ENCODE measurements at regions not wholly inside any gene's neighbourhood (a gene's known extent, or its start where the extent isn't known, plus 50 kb on each side); places are given as distances from the start of the nearest gene placed in this dataset.

DNA sequence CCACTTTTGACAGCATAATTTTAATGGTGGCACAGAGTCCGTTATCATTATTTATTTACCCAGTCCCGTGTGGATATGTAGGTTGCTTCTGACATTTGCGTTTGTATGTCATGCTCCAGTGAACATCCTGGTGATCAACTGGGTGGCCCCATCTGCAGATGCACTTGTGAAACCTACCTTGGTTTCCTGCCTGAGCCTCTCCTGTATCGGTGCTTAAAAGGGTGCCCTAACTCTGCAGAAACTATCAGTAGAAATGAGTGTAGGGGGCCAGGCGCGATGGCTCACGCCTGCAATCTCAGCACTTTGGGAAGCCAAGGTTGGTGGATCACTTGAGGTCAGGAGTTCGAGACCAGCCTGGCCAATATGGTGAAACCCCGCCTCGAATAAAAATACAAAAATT, 92.1 kb upstream of the IER5L start:
- Histone ChIP-seq H3K4me1 (peaks cover 0 to 9% (median 3%) of the 10 kb centered on the region in 4 donors), H3K27me3 (no peaks in the 10 kb centered on the region), H3K4me3 (no peak overlapping the region), H3K9me3 (no peaks in the 10 kb centered on the region), H3K36me3 (no peaks in the 10 kb centered on the region), H3K27ac (no peak overlapping the region)
- TF ChIP-seq, protein P1, sequence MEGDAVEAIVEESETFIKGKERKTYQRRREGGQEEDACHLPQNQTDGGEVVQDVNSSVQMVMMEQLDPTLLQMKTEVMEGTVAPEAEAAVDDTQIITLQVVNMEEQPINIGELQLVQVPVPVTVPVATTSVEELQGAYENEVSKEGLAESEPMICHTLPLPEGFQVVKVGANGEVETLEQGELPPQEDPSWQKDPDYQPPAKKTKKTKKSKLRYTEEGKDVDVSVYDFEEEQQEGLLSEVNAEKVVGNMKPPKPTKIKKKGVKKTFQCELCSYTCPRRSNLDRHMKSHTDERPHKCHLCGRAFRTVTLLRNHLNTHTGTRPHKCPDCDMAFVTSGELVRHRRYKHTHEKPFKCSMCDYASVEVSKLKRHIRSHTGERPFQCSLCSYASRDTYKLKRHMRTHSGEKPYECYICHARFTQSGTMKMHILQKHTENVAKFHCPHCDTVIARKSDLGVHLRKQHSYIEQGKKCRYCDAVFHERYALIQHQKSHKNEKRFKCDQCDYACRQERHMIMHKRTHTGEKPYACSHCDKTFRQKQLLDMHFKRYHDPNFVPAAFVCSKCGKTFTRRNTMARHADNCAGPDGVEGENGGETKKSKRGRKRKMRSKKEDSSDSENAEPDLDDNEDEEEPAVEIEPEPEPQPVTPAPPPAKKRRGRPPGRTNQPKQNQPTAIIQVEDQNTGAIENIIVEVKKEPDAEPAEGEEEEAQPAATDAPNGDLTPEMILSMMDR (IDR thresholded peaks at IDR 0.05), result no peak
- TF ChIP-seq POLR2A (IDR thresholded peaks at IDR 0.05) (no peak), EP300 (IDR thresholded peaks at IDR 0.05) (no peak)
- DNase-seq (ENCODE audit: low spot score in 2 of 2), result no peak
- 93 to 94% methylated on average over 10 of the region's 10 CpGs for WGBS, 2 donors

DNA sequence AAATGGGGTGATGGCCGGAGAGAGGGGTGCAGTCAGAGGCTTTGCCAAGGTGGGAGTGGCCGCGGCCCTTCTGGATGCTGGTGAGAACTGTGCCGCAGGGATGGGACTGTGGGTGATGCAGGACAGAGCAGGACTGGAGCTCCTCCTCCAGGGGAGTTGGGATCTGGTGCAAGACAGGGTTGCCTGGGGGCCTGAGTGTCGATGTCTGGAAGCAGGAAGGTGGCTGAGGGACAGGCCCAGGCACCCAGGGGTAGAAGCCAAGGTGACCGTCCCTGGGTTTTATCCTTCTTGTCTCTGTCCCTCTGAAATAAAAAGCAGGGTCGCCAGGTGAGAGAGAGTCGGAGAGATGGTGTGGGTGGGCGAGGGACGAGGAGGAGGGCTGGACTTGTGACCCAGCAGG, 89.1 kb upstream of the IER5L start:
- Histone ChIP-seq H3K36me3 (no peaks in the 10 kb centered on the region), H3K27ac (no peak overlapping the region), H3K27me3 (no peaks in the 10 kb centered on the region), H3K4me1 (peaks cover 0 to 9% (median 3%) of the 10 kb centered on the region in 4 donors), H3K9me3 (no peaks in the 10 kb centered on the region), H3K4me3 (no peak overlapping the region)
- no peak for DNase-seq (ENCODE audit: low spot score in 2 of 2)
- TF ChIP-seq EP300 (IDR thresholded peaks at IDR 0.05) (no peak), POLR2A (IDR thresholded peaks at IDR 0.05) (no peak)
- TF ChIP-seq, protein P1 (IDR thresholded peaks at IDR 0.05), result no peak
- WGBS, 2 donors, result 78 to 89% methylated on average over 10 of the region's 10 CpGs

DNA sequence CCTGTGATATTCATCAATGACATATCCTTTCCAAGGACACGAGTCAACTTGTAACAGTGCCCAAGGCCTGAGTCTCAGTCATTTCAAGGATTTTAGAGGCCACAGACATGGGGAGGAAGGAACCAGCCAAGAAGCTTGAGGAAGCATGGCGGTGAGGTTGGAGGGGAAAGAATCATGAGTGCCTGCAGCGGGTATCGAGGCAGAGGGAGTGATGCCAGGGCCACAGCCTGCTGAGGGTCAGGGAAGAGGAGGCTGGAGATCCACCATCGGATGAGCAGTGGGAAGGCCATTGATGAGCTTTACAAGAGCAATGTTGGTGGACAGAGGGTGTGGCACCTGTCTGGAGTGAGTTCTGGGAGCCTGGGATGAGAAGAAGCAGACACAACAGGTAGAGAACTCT, 88.5 kb upstream of the IER5L start:
- WGBS, 2 donors, result 72 to 80% methylated on average over 5 of the region's 5 CpGs
- Histone ChIP-seq H3K4me1 (peaks cover 0 to 10% (median 4%) of the 10 kb centered on the region in 4 donors), H3K4me3 (no peak overlapping the region), H3K27ac (no peak overlapping the region), H3K27me3 (no peaks in the 10 kb centered on the region), H3K9me3 (no peaks in the 10 kb centered on the region), H3K36me3 (no peaks in the 10 kb centered on the region)
- TF ChIP-seq POLR2A (IDR thresholded peaks at IDR 0.05) (no peak), EP300 (IDR thresholded peaks at IDR 0.05) (no peak)
- TF ChIP-seq, protein P1 (IDR thresholded peaks at IDR 0.05), result no peak
- no peak for DNase-seq (ENCODE audit: low spot score in 2 of 2)

DNA sequence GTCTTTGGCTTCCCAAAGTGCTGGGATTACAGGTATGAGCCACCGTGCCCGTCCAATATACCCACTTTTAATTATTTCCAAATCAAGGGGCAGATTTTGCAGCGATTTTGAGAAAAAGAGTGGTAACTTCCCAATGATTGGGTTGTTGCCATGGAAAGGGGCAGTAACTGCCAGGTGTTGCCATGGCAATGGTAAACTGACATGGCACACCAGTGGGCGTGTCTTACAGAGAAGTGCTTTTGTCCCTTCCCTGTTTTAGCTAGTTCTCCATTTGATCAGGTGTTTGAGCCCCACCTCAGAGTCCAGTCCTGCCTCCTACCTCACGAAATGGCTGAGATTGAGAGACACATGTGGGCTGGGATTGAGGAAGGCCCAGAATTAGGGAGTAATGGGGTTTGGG, 86.3 kb upstream of the IER5L start:
- H3K27me3 ChIP-seq, result no peaks in the 10 kb centered on the region
- TF ChIP-seq POLR2A (IDR thresholded peaks at IDR 0.05) (no peak), EP300 (IDR thresholded peaks at IDR 0.05) (no peak)
- TF ChIP-seq, protein P1 (IDR thresholded peaks at IDR 0.05), result no peak
- DNase-seq (ENCODE audit: low spot score in 2 of 2), result no peak
- H3K27ac ChIP-seq, result no peak overlapping the region
- 79 to 86% methylated on average over 5 of the region's 5 CpGs for WGBS, 2 donors
- H3K4me1 ChIP-seq, result peaks cover 0 to 7% (median 0%) of the 10 kb centered on the region in 4 donors
- no peak overlapping the region for H3K4me3 ChIP-seq
- H3K36me3 ChIP-seq, result no peaks in the 10 kb centered on the region
- H3K9me3 ChIP-seq, result no peaks in the 10 kb centered on the region

DNA sequence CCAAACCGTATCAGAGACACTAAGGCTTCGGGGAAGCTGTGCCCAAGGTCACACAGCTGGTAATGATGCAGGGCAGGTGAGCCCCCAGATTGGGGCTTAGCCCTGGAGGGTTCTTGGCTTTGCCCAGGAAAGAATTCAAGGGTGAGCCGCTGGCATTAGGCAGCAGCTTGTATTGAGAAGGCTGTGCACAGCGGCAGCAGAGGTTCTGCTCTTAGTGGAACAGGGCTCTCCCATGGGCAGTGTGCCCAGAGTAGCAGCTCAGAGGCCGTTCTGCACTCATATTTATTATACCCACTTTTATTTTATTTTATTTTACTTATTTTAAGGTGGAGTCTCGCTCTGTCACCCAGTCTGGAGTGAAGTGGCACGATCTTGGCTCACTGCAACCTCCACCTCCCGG, 85.8 kb upstream of the IER5L start:
- no peaks in the 10 kb centered on the region for H3K36me3 ChIP-seq
- H3K4me1 ChIP-seq, result peaks cover 0 to 12% (median 5%) of the 10 kb centered on the region in 4 donors
- H3K27me3 ChIP-seq, result no peaks in the 10 kb centered on the region
- H3K9me3 ChIP-seq, result no peaks in the 10 kb centered on the region
- no peak for DNase-seq (ENCODE audit: low spot score in 2 of 2)
- WGBS, 2 donors, result 83 to 84% methylated on average over 8 of the region's 8 CpGs
- H3K27ac ChIP-seq, result no peak overlapping the region
- H3K4me3 ChIP-seq, result no peak overlapping the region
- TF ChIP-seq POLR2A (IDR thresholded peaks at IDR 0.05) (no peak), EP300 (IDR thresholded peaks at IDR 0.05) (no peak)
- TF ChIP-seq, protein P1 (IDR thresholded peaks at IDR 0.05), result no peak
